Right lobe of liver (tissue), 6 donors: ENCODE measurements at regions not wholly inside any gene's neighbourhood (a gene's known extent, or its start where the extent isn't known, plus 50 kb on each side); places are given as distances from the start of the nearest gene placed in this dataset.

Source experiments
- ATAC-seq, 4 donors: fragments of 200-7000 bp; cut with Tn5 transposase; one replicate each; pipeline ENCODE4 v1.9.1; 2020; ENCODE audit warnings: mild to moderate bottlenecking in 4 of 4, moderate library complexity in 4 of 4
- DNase-seq, 3 donors: peaks; one replicate each; pipeline ENCODE4 v3.0.0-alpha.2; 2020
- H3K27ac ChIP-seq, 3 donors: fragments of 200-600 bp; one replicate each; pipeline ENCODE4 v1.8.0; 2022
- H3K27me3 ChIP-seq, 2 donors: fragments of 200-600 bp; one replicate each; pipeline ENCODE4 v1.8.0; 2022
- H3K36me3 ChIP-seq, 4 donors: fragments of 200-600 bp; sonication (generic) in 1 of 4; one replicate each; pipeline versions ENCODE4 v1.5.1 to v1.8.0; 2017 to 2022; ENCODE audit warnings: control low read depth in 1 of 4
- H3K4me1 ChIP-seq, 4 donors: fragments of 200-600 bp; sonication (generic) in 1 of 4; one replicate each; pipeline versions ENCODE4 v1.5.1 to v1.8.0; 2017 to 2022; ENCODE audit warnings: control low read depth in 1 of 4
- H3K4me3 ChIP-seq, 3 donors: fragments of 200-600 bp; one replicate each; pipeline ENCODE4 v1.8.0; 2022
- H3K9me3 ChIP-seq, 4 donors: fragments of 200-600 bp; sonication (generic) in 1 of 4; one replicate each; pipeline versions ENCODE4 v1.5.1 to v1.8.0; 2017 to 2022; ENCODE audit warnings: control low read depth in 1 of 4
- POLR2A ChIP-seq: fragments of 450-650 bp; IDR thresholded peaks from one replicate; pipeline ENCODE4 v1.6.1; 2017; ENCODE audit warnings: antibody characterized with exemption, mild to moderate bottlenecking
- WGBS: methylation state at CpG from one replicate; pipeline ENCODE4 v1.1.6; 2018; ENCODE audit warnings: low coverage, low lambda C conversion rate; ENCODE audit not compliant: insufficient coverage; ENCODE audit errors: missing lambda C conversion rate; 5-methylcytosine and 5-hydroxymethylcytosine counted together
- intact Hi-C, 2 donors: fragments of 100-400 bp; cut with DNase I; formaldehyde crosslinking; loops; one replicate each; pipeline versions ENCODE4 v1.11.2 to v1.14.1; 2022
- TF ChIP-seq, protein P1 (sequence below), 4 donors: fragments of 200-600 bp in 3 of 4; fragments of 450-650 bp in 1 of 4; IDR thresholded peaks; one replicate each; pipeline versions ENCODE4 v1.5.1 to v1.8.0; 2016 to 2022; ENCODE audit warnings: antibody characterized with exemption in 4 of 4, mild to moderate bottlenecking in 2 of 4
- donor health status: DM: no; HTN: yes; CAD: no.
- donor health status: DM: no; HTN: no; CAD: no.
- donor health status: DM: no; HTN: no; CAD: no.
- donor health status: DM: no; HTN: yes; CAD: no.
- donor health status: DM: no; HTN: yes; CAD: no.

DNA sequence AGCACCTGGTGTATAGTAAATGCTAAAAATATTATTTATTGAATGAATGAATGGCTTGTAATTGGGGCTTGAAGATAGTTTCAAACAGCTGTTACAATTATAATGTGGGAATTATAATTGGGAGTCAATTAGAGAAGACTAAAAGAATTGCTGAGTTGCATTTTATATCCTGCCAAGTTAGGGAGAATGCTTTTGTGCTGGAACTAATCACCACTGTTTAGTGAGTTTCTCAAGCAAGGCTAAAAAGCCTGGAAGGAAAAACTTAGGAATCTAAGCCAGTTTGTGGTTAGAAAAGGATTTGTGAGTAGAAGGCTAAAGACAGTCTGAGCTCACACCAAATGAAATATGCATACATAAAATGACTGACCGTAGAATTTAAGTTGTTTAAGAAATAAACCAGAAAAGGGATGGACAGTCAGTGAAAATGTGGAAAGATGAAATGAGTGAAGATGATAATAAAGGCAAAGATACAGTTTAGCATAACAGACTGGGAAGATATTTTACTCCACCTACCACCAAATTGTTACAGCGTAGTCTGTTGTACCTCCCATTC, 647.7 kb upstream of the FSHR start:
- ATAC-seq (no peak), DNase-seq (no peak)
- Histone ChIP-seq H3K9me3 (no peaks in the 10 kb centered on the region), H3K27ac (no peak overlapping the region), H3K4me1 (no peaks in the 10 kb centered on the region), H3K4me3 (no peak overlapping the region), H3K27me3 (no peaks in the 10 kb centered on the region), H3K36me3 (no peaks in the 10 kb centered on the region)
- WGBS, result 86% methylated on average over 2 of the region's 2 CpGs
- TF ChIP-seq, protein P1, sequence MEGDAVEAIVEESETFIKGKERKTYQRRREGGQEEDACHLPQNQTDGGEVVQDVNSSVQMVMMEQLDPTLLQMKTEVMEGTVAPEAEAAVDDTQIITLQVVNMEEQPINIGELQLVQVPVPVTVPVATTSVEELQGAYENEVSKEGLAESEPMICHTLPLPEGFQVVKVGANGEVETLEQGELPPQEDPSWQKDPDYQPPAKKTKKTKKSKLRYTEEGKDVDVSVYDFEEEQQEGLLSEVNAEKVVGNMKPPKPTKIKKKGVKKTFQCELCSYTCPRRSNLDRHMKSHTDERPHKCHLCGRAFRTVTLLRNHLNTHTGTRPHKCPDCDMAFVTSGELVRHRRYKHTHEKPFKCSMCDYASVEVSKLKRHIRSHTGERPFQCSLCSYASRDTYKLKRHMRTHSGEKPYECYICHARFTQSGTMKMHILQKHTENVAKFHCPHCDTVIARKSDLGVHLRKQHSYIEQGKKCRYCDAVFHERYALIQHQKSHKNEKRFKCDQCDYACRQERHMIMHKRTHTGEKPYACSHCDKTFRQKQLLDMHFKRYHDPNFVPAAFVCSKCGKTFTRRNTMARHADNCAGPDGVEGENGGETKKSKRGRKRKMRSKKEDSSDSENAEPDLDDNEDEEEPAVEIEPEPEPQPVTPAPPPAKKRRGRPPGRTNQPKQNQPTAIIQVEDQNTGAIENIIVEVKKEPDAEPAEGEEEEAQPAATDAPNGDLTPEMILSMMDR (IDR thresholded peaks at IDR 0.05), result no peak
- TF ChIP-seq POLR2A, result no peak
- intact Hi-C loops, result no loop called here

DNA sequence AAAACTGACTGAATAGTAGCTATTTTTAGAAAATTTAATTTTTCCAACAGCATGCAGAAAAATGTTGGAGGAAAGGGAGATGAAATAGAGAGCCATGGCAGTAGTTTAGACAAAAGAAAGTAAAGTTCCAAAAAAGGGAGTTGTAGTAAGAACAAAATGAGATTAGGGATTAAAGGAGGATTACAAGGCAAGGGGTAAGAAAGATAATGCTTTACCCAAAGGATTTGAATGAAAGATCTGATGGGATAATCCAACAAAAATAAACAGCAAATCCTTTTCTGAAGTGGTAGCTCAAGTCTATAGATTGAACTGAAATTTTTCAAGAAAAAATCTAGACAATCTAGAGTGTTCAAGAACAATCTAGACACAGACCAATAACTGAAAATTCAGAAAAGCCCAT, 644.3 kb upstream of the FSHR start:
- no peak overlapping the region for H3K27ac ChIP-seq
- intact Hi-C loops, result no loop called here
- no peaks in the 10 kb centered on the region for H3K36me3 ChIP-seq
- no peak for TF ChIP-seq POLR2A
- TF ChIP-seq, protein P1 (IDR thresholded peaks at IDR 0.05), result no peak
- ATAC-seq (no peak), DNase-seq (no peak)
- H3K9me3 ChIP-seq, result no peaks in the 10 kb centered on the region
- no peak overlapping the region for H3K4me3 ChIP-seq
- no peaks in the 10 kb centered on the region for H3K4me1 ChIP-seq
- H3K27me3 ChIP-seq, result no peaks in the 10 kb centered on the region

DNA sequence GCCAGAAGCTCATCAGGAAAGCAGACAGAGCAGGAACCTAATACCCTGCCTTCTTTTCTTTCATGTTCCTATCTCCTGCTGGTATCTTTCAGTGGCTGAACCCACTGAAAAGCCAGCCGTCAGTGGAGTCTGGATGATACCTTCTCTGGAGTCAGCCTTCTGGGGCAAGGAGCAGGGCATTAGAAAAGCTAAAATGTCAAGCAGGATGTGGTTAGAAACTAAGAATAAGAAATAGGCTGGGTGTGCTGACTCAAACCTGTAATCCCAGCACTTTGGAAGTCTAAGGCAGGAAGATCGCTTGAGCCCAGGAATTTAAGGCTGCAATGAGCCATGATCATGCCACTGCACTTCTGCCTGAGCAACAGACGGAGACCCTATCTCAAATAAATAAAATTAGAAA, 642.0 kb upstream of the FSHR start:
- intact Hi-C loops, result no loop called here
- H3K36me3 ChIP-seq, result no peaks in the 10 kb centered on the region
- H3K27ac ChIP-seq, result no peak overlapping the region
- DNase-seq (no peak), ATAC-seq (no peak)
- no peak overlapping the region for H3K4me3 ChIP-seq
- no peak for TF ChIP-seq POLR2A
- TF ChIP-seq, protein P1 (IDR thresholded peaks at IDR 0.05), result no peak
- 53% methylated on average over 3 of the region's 3 CpGs for WGBS
- no peaks in the 10 kb centered on the region for H3K9me3 ChIP-seq
- H3K27me3 ChIP-seq, result no peaks in the 10 kb centered on the region
- H3K4me1 ChIP-seq, result no peaks in the 10 kb centered on the region

DNA sequence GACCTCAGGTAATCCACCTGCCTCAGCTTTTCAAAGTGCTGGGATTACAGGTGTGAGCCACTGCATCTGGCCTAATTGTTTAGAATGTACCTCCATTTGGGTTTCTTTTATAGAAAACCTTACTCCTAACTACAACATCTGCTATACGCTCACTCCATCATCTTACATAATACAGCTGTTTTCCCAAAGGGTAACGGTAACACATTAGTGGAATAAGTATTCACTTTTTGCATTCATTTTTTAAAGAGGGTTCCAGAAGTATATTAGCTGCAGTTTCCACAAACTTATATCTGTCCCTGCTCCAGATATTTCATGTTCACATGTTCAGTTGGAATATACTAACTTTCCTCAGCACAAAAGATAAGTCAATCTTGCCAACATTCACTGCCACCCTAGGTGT, 640.1 kb upstream of the FSHR start:
- WGBS, result 54% methylated on average over 2 of the region's 2 CpGs
- no peak for TF ChIP-seq POLR2A
- TF ChIP-seq, protein P1 (IDR thresholded peaks at IDR 0.05), result no peak

GRCh38 chr2:49788300-49788699, 634.0 kb upstream of the FSHR start:
- Histone ChIP-seq H3K4me3 (no peak overlapping the region), H3K4me1 (no peaks in the 10 kb centered on the region), H3K27me3 (no peaks in the 10 kb centered on the region), H3K27ac (no peak overlapping the region), H3K36me3 (no peaks in the 10 kb centered on the region), H3K9me3 (no peaks in the 10 kb centered on the region)
- TF ChIP-seq, protein P1 (IDR thresholded peaks at IDR 0.05), result no peak
- no peak for TF ChIP-seq POLR2A
- ATAC-seq (no peak), DNase-seq (no peak)
- intact Hi-C loops, result no loop called here

More for the DNA sequence above, 640.1 kb upstream of the FSHR start:
- H3K9me3 ChIP-seq, result no peaks in the 10 kb centered on the region
- no peak for ATAC-seq
- H3K4me1 ChIP-seq, result no peaks in the 10 kb centered on the region
- H3K27ac ChIP-seq, result no peak overlapping the region
- intact Hi-C loops, result no loop called here
- H3K4me3 ChIP-seq, result no peak overlapping the region
- no peaks in the 10 kb centered on the region for H3K27me3 ChIP-seq
- H3K36me3 ChIP-seq, result no peaks in the 10 kb centered on the region
- DNase-seq, result no peak
